GM12865 (cell line): ENCODE measurements at regions not wholly inside any gene's neighbourhood (a gene's known extent, or its start where the extent isn't known, plus 50 kb on each side); places are given as distances from the start of the nearest gene placed in this dataset.

Experiments
- DNase-seq: peaks from one replicate; pipeline ENCODE4 v3.0.0; 2010; ENCODE audit warnings: low read depth
- H3K4me3 ChIP-seq: 2 replicates; pipeline ENCODE4 v1.5.1; 2011; ENCODE audit warnings: mild to moderate bottlenecking, low read depth, low read length, control low read depth
- CTCF ChIP-seq: IDR thresholded peaks from 2 replicates; pipeline ENCODE4 v1.5.1; 2011; ENCODE audit warnings: low read length, control low read depth, low read depth, inconsistent platforms; ENCODE audit not compliant: insufficient read depth; ENCODE audit errors: missing control alignments

- no peak for TF ChIP-seq CTCF
- H3K4me3 ChIP-seq: no peak overlapping the region
- no peak for DNase-seq
These were observed 230.9 kb upstream of the FAT1 start for GRCh38 chr4:186954509-186954908.

GRCh38 chr4:186954956-186955355, 231.3 kb upstream of the FAT1 start:
- no peak for TF ChIP-seq CTCF
- DNase-seq: no peak
- no peak overlapping the region for H3K4me3 ChIP-seq

- no peak overlapping the region for H3K4me3 ChIP-seq
- TF ChIP-seq CTCF: no peak
- no peak for DNase-seq
These were observed 234.4 kb upstream of the FAT1 start for GRCh38 chr4:186957952-186958555.

GRCh38 chr4:186958726-186959350, 235.2 kb upstream of the FAT1 start:
- DNase-seq: no peak
- no peak overlapping the region for H3K4me3 ChIP-seq

GRCh38 chr4:186979961-186980745, 256.5 kb upstream of the FAT1 start:
- DNase-seq: no peak
- H3K4me3 ChIP-seq: no peak overlapping the region
- no peak for TF ChIP-seq CTCF

More at GRCh38 chr4:186958726-186959350, 235.2 kb upstream of the FAT1 start:
- no peak for TF ChIP-seq CTCF

- TF ChIP-seq CTCF: no peak
- no peak overlapping the region for H3K4me3 ChIP-seq
- no peak for DNase-seq
These were observed 257.5 kb upstream of the FAT1 start for GRCh38 chr4:186981161-186981560.

GRCh38 chr4:186982160-186982559, 258.5 kb upstream of the FAT1 start:
- H3K4me3 ChIP-seq: no peak overlapping the region
- TF ChIP-seq CTCF: no peak
- DNase-seq: no peak
